ENCODE measurements at regions not wholly inside any gene's neighbourhood (a gene's known extent, or its start where the extent isn't known, plus 50 kb on each side); places are given as distances from the start of the nearest gene placed in this dataset.

DNA sequence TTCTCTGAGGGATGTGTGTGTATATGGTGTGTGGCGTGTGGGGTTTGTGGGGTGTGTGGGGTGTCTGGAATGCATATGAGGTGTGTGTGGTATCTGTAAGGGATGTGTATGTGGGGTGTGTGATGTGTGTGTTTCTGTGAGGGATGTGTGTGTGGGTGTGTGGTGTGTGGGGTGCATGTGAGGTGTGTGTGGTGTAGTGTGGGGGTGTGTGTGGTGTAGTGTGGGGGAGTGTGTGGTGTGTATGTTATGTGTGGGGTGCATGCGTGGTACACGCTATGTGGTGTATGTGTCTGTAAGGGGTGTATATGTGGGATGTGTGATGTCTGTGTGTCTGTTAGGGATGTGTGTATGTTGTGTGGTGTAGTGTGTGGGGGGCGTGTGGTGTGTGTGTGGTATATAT lies 300.0 kb downstream of the FGF9 start:
- DNase-seq = no peak

DNA sequence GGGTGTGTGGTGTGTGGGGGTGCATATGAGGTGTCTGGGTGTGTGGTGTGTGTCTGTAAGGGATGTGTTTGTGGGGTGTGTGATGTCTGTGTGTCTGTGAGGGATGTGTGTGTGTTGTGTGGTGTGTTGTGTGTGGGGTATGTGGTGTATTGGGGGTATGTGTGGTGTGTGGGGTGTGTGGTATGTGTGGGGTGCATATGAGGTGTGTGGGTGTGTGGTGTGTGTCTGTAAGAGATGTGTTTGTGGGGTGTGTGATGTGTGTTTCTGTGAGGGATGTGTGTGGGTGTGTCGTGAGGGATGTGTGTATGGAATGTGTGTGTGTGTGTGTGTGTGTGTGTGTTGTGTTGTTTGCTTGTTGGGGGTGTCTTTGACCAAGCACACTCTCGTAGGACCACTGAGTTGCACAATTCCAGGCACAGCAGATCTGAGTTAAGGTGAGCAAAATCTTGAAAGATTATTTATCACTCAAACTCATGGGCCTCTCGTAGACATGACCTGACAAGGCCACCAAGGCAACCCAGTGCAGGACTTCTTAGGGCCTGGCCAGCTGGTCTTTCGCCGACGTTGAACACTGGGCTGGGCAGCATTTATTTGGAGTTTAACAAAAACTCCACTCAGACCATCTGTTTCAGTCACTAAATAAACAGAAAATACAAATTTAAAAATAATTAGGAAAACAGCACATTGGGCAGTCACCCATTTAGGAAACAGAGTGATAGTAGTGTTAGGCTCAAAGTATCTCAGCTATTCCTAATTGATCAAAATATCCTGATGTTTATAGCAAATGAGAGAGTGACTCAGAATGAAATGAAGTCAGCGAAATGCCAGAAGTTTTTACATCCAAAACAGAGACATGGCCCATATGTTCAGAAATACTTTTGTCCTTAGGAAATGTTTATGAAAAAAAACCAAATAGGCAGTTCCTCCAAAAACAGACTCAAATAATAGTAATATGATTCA lies 301.1 kb downstream of the FGF9 start:
- DNase-seq = no peak

DNA sequence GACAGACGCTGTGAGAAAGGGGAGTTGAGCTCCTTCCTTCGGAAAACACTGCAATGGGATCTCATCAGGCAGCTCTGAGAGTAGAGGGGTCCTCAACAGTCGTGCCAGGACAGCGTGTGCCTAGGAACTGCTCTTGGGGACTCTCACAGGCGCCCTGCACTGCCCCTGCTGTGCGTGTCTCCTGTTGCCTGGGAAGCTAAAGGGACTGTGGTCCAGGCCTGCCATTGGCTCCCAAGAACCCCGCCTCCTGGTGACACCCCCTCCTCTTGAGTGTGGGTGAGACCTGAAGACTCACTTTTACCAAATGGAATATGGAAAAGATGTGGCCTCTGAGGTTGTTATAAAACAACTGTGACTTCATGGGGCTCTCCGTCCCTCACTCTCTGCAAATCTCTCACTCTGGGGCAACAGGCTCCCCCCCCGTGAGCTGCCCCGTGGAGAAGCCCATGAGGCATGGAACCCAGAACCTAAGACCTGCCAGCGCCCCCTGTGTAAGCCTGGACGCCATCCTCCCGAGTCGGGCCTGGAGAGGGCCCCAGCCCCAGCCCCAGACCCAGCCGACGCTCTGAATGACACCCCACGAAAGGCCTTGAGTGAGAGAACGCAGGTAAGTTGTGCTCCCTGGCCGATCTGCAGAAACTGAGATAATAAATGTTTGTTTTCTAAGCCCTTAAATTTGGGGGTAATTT lies 302.7 kb downstream of the FGF9 start:
- DNase-seq = no peak

DNA sequence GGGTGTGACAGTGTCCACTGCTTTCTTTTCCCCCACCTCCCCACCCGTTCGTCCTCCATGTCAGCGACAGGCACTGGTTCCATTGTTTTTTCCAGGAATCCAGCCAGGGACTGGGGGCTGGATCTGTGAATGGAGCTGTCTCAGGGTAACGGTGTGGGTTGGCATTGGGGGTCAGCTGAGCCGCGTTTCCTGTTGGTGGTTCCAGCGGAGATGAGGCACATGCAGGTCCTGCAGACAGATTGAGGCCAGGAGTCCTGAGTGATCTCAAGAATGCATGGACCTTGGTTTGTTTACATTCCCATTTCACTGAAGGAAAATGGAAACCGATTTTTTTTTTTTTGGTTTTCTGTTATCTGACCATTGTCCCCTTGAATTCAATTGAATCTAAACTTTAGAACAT lies 303.9 kb downstream of the FGF9 start:
- no peak for DNase-seq

DNA sequence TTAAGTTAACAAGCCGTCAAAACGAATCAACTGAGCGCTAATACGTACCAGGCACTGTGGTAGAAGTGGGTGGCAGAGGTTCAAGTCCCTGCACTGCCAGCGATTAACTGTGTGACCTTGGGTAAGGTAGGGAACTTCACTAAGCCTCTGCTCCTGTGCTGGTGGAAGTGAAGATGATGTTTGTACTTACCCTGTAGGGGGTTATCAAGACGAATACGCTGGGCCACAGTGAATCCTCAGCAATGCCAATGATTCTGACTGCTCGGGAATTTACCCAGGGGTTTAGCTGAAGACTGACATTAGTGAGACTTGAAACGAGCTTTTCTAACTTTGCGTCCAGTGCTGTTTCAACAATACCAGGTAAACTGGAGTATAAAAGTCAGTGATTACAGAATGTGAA lies 305.3 kb downstream of the FGF9 start:
- no peak for DNase-seq

DNA sequence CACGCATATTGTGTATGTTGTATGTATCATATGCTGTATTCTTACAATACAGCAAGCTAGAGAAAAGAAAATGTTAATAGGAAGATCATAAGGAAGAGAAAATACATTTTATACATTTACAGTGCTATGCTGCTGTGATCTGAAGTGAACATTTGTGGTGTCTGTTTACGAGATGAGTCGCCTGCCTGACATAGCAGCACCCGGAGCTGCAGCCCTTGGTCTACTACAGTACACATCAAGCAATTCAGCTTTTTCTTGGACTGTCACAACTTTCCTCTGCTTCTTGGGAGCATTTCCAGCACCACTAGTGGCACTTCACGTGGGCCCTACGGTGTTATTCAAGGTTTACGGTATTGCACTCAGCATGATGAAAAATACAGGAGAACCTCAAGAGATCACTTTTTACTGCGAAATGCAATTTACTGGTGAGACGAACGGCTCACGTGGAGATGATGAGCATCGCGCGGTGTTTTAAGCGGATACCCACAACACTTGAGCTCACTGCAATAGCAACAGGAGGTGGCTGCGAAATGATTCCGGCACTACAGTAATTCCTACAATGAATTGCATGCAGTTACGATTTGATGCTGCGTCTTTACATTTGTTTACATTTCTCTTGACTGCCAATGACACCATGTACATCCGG lies 308.4 kb downstream of the FGF9 start:
- DNase-seq = no peak

DNA sequence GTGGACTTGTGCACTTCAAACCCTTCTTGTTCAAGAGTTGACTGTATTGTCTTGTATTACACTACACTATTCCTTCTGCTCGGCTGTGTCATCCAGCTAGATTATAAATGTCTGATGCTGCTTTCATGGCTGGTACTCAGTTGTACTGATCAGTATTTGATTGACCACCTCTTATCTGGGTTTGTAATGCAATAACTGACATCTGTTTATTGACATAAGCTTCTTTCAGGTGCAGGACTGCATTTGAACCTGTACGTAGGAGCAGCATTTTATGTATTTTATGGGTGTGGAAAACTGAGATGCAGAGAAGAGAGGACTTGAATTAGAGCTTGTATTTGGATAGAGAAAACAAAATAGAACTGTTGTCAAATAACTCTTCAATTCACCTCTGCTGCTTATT lies 309.2 kb downstream of the FGF9 start:
- no peak for DNase-seq

DNA sequence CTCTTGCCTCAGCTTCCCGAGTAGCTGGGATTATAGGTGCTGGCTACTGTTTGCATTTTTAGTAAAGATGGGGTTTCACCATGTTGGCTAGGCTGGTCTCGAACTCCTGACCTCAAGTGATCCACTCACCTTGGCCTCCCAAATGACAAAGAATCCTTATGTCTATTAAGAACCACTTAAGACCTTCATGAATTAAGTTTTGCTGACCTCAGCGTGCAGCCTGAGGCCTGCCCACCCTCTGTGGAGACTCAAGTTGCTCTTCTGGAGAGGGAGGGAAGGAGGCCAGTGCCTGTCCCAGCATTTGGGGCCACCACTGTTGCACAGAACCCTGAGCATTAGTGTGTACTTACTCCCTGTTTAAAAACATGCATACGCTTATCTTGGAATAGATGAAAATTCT lies 313.3 kb downstream of the FGF9 start:
- no peak for DNase-seq

DNA sequence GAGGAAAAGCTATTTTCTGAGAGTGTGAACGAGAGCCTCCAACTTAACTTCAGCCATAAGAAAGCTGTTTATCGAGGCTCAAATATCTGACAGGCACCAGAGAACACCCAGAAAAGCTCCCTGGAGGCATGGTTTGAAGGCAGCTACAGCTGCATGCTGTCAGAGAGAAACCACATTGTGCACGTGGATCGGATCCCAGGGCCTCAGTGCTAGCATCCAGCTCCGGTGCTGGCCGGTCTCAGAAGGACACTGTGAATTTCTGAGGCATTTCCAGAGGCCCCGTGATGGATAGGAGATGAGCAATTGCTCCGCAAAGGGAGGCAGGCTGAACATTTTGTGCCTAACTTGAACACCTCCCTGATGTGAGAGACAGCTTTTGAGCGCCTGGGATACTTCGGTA lies 315.7 kb downstream of the FGF9 start:
- DNase-seq = no peak

DNA sequence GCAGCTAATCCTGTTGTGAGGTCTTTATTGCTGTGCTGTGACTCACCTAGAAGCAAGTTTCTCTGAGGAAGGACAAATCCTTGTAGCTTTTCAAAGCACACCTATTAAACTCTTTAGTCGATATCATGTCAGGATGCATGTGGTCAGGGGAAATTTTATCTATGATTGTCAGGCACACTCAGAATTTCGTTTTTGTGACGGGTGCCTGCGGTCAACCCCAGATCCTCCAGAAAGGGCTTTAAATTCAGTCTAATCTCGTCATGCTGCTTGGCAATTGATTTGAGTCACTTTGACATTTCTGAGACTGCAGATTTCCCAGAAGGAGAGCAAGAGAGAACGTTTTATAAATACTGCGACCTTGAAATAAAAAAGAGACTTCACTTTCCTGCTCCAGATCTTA lies 316.9 kb downstream of the FGF9 start:
- no peak for DNase-seq

DNA sequence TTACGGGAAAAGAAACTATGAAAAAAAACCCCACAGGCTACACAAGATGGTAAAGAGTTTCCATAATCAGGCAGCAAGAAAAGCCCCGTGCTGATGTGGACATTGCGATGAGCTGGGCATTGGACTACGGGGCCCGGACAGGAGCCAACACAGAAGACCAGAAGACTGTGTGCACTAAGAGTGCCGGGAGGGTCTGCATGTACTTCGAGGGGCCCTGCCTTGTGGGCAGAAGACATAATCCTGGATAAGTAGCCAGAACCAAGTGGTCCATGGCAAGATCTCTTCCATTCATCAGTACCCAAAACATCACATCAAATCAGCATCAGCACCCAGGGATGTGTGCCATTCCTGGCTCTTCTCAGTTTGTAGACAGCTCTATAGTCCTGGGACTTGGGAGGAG lies 317.8 kb downstream of the FGF9 start:
- no peak for DNase-seq

DNA sequence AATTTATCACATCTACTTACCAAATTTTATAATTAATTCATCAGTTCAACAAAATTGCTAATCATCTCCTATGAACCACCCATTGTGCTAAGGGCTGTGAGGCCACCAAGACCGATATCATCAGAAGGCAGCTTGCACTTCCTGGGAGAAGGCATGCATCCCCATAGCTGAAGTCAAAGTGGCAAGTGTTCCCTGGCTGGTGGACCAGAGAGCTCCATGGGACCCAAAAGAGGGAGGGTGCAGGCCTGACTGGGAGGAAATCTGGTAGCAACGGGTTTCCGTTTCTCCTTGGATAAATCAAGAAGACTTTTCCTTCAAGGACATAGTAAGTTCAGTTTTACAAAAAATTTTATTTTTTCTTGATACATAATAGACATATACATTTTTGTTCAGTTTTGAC lies 325.2 kb downstream of the FGF9 start:
- DNase-seq = no peak

DNA sequence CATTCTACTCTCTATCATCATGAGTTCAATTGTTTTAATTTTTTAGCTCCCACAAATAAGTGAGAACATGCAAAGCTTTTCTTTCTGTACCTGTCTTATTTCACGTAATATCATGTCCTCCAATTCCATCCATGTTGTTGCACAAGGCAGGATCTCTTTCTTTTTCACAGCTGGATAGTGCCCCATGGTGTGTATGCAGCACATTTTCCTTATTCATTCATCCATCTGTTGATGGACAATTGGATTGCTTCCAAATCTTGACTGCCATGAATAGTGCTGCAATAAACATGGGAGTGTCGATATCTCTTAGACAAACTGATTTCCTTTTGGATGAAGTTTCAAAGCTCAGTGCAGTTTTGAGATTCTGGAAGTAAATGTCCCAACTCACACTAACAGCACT lies 326.9 kb downstream of the FGF9 start:
- no peak for DNase-seq

DNA sequence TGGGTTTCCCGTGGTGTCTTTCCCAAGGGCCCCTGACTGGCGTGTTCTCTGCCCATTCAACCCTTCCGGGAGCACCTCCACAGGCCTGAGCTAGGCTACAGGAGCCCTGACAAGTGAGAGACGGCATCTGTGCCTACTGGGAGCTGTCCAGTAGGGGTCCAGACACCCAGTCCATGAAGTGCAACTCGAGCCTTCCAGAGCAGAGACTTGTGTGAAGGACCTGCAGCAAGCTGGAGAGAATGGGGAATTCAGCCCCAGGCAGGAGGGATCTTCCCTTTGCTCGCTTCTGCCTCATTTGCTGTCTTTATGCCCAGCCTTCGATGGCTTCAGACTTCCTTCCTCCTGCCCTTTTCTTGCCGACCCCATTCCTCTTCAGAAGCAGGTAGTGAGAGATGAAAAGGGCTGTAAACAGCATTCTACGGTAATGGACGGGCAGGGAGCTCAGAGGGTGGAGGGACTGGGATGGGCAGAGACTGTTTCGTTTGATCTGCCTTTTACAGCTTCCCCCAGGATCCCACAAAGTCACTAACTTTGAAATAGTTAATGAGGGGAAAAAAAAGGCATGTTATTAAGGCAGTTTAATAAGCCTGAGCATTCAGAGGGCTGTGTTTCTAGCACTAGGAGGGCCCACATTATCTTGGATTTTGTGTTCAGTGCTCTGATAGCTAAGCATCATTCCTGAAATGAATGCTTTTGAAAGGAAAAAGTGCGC lies 327.6 kb downstream of the FGF9 start:
- no peak for DNase-seq

DNA sequence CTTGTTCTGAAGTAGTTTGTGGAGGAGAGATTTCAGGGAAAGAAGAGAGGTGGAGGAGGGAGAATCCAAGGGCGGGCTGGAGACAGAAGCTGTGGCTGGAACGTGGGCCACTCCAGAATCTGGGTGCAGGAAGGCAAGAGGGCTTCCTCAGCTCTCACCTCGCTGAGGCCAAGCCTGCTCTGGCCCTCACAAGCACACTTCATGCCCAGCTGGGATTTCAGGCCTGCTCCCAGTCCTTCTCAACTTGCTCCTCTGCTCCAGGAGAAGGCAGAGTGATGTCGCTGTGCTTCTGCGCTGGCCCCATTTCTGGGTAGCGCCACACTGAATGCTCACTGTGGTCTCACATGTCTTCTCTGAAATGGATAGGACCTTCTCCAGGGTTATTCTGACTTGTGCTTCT lies 328.8 kb downstream of the FGF9 start:
- DNase-seq = no peak

DNA sequence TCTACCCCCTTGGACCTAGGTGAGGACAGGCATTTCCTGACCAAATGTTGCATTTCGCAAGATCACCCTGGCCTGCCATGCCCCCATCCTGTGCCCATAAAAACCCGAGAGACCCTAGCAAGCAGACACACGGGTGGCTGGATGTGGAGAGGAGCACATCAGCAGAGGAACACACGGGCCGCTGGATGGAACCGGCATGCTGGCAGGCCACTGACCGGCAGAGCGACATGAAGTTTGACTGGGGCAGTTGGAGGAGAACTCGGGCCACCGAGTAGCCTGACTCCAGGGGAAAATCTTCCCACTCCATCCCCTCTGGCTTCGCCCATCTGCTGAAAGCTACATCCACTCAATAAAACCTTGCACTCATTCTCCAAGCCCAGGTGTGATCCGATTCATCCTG lies 329.3 kb downstream of the FGF9 start:
- no peak for DNase-seq

DNA sequence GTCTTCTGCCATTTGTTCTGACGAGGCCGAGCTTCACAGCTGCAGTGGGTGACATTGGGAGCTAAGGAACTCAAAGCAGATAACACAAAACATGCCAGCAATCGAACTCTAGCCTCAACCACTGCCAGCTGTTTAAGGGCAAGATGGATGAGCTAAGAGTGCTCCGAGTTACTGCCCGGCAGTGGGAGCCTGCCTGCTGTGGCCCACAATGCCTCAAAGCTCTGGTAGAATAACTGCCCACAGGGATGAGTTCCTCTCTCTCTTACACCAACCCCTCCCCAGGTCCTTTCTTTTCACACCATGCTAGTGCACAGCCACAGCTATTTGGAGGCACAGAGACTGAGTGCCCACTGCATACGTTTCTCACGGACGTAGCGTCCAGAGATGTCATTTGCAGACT lies 330.5 kb downstream of the FGF9 start:
- DNase-seq = no peak

DNA sequence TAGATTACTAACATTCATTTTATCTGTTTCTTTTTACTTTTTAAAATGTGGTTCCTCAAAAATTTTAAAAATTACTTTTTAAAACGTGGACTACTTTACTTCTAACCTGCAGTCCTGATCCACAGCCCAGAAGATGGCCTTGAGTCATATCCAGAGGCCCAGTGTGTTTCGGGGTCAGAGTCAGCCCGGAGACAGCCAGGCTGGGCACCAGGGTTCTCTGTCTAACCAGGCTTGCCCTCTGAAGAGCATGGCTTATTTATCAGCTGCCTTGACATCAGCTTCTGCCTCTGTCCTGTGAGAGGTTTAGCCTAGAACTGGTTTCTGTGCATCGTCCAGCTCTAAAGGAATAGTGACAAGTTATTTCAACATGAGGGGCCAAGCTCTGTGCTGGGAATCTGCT lies 332.0 kb downstream of the FGF9 start:
- DNase-seq = no peak

DNA sequence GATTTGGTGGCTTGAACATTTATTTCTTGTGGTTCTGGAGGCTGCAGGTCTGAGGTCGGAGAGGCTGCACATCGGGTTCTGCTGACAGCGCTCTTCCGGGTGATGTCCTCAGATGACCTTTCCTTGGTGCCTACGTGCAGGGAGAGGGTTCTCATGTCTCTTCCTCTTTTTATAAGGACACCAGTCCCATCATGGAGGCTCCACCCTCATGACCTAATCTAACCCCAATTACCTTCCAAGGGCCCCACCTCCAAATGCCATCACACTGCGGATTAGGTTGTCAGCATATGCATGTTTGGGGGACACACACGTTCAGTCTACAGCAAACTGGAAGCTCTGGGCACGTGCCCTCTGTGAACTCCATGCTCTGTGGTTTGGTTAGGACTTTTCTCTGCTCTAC lies 338.6 kb downstream of the FGF9 start:
- no peak for DNase-seq

DNA sequence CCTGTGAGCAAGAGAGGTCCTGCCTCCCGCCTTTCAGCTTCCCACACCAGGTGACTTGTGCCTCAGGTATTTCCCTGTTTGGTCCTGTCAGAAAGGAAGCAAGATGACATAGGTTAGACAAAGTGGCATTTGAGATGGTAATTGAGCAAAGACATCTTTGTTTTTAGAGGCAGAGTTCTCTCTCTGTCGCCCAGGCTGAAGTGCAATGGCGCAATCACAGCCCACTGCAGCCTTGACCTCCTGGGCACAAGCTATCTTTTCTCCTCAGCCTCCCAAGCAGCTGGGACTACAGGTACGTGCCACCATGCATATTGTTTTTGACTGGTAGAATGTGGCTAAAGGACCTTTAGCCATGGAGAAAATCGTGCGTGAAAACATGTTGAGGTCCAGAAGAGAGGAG lies 339.1 kb downstream of the FGF9 start:
- DNase-seq = no peak

DNA sequence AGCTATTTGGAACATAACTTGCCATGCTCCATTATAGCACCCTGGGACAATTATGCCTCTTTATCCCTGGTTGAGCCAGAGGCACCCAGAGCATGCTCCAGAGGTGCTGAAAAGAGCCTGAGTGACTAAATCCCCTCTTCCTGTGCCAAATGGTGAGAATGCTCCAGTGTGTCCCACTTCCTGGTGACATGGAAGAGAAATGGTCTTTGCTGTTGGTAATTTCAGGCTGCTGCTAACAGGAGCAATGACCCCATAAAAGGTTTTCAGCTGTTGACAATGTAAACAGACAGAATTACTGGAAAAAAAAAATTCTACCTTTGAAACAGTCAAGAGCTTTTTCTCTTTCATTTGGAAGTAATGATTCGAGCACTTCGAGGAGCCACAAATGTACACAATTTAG lies 341.8 kb downstream of the FGF9 start:
- no peak for DNase-seq

DNA sequence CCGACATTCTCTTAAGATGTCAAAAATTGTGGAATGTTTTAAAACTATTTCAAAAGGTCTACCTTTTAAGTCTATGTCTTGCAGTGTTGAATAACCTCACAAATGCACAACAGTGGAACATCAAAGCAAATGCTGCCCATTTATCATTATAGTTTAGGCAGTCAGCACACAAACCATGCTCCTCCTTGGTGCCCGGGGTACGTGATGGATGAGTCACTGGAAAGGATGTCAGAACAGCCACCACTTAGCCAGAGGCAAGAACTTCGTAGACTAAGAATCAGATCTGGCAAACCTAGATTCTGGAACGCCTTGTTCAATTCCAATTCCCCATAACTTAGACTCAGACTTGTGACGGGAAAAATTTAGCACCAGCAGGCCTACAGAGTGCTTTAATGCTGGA lies 343.6 kb downstream of the FGF9 start:
- no peak for DNase-seq

DNA sequence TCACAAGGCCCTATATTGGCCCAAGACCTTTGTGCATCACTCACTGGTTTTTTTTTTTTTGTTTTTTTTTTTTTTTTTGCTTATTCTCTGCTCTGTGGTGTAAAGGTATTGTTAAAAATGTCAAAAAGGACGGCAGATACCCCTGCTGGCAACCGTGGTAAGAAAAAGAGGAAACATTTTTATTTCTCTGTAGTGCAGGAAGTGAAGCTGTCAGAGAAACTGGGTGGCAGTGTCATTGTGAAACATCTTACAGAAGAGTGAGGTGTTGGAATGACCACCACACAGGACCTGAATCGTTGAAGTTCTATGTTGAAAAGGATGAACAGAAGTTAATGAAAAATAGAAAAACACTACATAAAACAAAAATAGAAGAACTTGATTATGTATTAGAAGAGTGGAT lies 346.4 kb downstream of the FGF9 start:
- no peak for DNase-seq
